ENCODE measurements at regions not wholly inside any gene's neighbourhood (a gene's known extent, or its start where the extent isn't known, plus 50 kb on each side); places are given as distances from the start of the nearest gene placed in this dataset.

GRCh38 chr12:100687686-100688085, 106.9 kb upstream of the ANO4 start:
- Histone ChIP-seq H3K27me3 (replicated peaks; ENCODE audit: insufficient read depth, low read length) (0 out of 2 replicates have a peak, but pooled peaks cover 3% of the 10 kb centered on the region), H3K9me2 (replicated peaks; ENCODE audit: insufficient read depth, low read length) (no peaks in the 10 kb centered on the region), H3K9me3 (replicated peaks; ENCODE audit: insufficient read depth, low read length) (no peaks in the 10 kb centered on the region), H4K20me1 (ENCODE audit: insufficient read depth, low read length) (no peaks in the 10 kb centered on the region), H2AFZ (ENCODE audit: low read length) (no peak overlapping the region), H3K27ac (ENCODE audit: low read length) (no peak overlapping the region), H3K4me3 (ENCODE audit: low read length) (no peak overlapping the region), H3K36me3 (replicated peaks; ENCODE audit: insufficient read depth, low read length) (no peaks in the 10 kb centered on the region), H3K4me1 (ENCODE audit: low read length) (no peaks in the 10 kb centered on the region), H3K9ac (ENCODE audit: low read length) (no peak overlapping the region), H3F3A (ENCODE audit: insufficient read depth, low read length) (no peaks in the 10 kb centered on the region), H3K79me2 (ENCODE audit: low read length) (no peaks in the 10 kb centered on the region), H3K4me2 (ENCODE audit: low read depth, low read length) (no peak overlapping the region)
- TF ChIP-seq EZH2 (optimal IDR thresholded peaks at IDR 0.05; ENCODE audit: low read depth, low read length) = no peak
- TF ChIP-seq EZH2phosphoT487 (IDR thresholded peaks at IDR 0.05; ENCODE audit: low read length) = no peak
- TF ChIP-seq CTCF (IDR thresholded peaks at IDR 0.05; ENCODE audit: low read length) = no peak
- no peak for DNase-seq

GRCh38 chr12:100688451-100688864, 106.1 kb upstream of the ANO4 start:
- Histone ChIP-seq H3K9me3 (replicated peaks; ENCODE audit: insufficient read depth, low read length) (no peaks in the 10 kb centered on the region), H3K4me2 (ENCODE audit: low read depth, low read length) (no peak overlapping the region), H2AFZ (ENCODE audit: low read length) (no peak overlapping the region), H3K79me2 (ENCODE audit: low read length) (no peaks in the 10 kb centered on the region), H3K27ac (ENCODE audit: low read length) (no peak overlapping the region), H3K4me3 (ENCODE audit: low read length) (no peak overlapping the region), H3K36me3 (replicated peaks; ENCODE audit: insufficient read depth, low read length) (no peaks in the 10 kb centered on the region), H3K4me1 (ENCODE audit: low read length) (no peaks in the 10 kb centered on the region), H3K27me3 (replicated peaks; ENCODE audit: insufficient read depth, low read length) (0 out of 2 replicates have a peak, but pooled peaks cover 3% of the 10 kb centered on the region), H3K9me2 (replicated peaks; ENCODE audit: insufficient read depth, low read length) (no peaks in the 10 kb centered on the region), H3K9ac (ENCODE audit: low read length) (no peak overlapping the region), H4K20me1 (ENCODE audit: insufficient read depth, low read length) (no peaks in the 10 kb centered on the region), H3F3A (ENCODE audit: insufficient read depth, low read length) (no peaks in the 10 kb centered on the region)
- DNase-seq = no peak
- TF ChIP-seq EZH2phosphoT487 (IDR thresholded peaks at IDR 0.05; ENCODE audit: low read length) (no peak), CTCF (IDR thresholded peaks at IDR 0.05; ENCODE audit: low read length) (no peak), EZH2 (optimal IDR thresholded peaks at IDR 0.05; ENCODE audit: low read depth, low read length) (no peak)

- Histone ChIP-seq H3K79me2 (ENCODE audit: low read length) (no peaks in the 10 kb centered on the region), H3K4me1 (ENCODE audit: low read length) (no peaks in the 10 kb centered on the region), H3K9me2 (replicated peaks; ENCODE audit: insufficient read depth, low read length) (no peaks in the 10 kb centered on the region), H3K4me2 (ENCODE audit: low read depth, low read length) (no peak overlapping the region), H3K4me3 (ENCODE audit: low read length) (no peak overlapping the region), H3K27me3 (replicated peaks; ENCODE audit: insufficient read depth, low read length) (peaks cover 10% of the 10 kb centered on the region), H3K9ac (ENCODE audit: low read length) (no peak overlapping the region), H2AFZ (ENCODE audit: low read length) (no peak overlapping the region), H3K27ac (ENCODE audit: low read length) (no peak overlapping the region), H4K20me1 (ENCODE audit: insufficient read depth, low read length) (no peaks in the 10 kb centered on the region), H3K9me3 (replicated peaks; ENCODE audit: insufficient read depth, low read length) (no peaks in the 10 kb centered on the region), H3K36me3 (replicated peaks; ENCODE audit: insufficient read depth, low read length) (no peaks in the 10 kb centered on the region), H3F3A (ENCODE audit: insufficient read depth, low read length) (no peaks in the 10 kb centered on the region)
- DNase-seq = no peak
- no peak for TF ChIP-seq EZH2 (optimal IDR thresholded peaks at IDR 0.05; ENCODE audit: low read depth, low read length)
- no peak for TF ChIP-seq EZH2phosphoT487 (IDR thresholded peaks at IDR 0.05; ENCODE audit: low read length)
- no peak for TF ChIP-seq CTCF (IDR thresholded peaks at IDR 0.05; ENCODE audit: low read length)
Observed at GRCh38 chr12:100692502-100692901, 102.1 kb upstream of the ANO4 start.
